Omental fat pad (tissue), 3 donors: ENCODE measurements at regions not wholly inside any gene's neighbourhood (a gene's known extent, or its start where the extent isn't known, plus 50 kb on each side); places are given as distances from the start of the nearest gene placed in this dataset.

Source experiments
- ATAC-seq: fragments of 150-250 bp; one replicate; pipeline ENCODE4 v1.9.1; 2016; ENCODE audit warnings: mild to moderate bottlenecking, moderate library complexity; ENCODE audit not compliant: low FRiP score
- DNase-seq: peaks from one replicate; pipeline ENCODE4 v3.0.0-alpha.2; 2019; ENCODE audit warnings: low spot score
- TF ChIP-seq, protein P1 (sequence below), 3 donors: fragments of 450-650 bp; IDR thresholded peaks; one replicate each; pipeline ENCODE4 v1.5.1; 2016 to 2017; ENCODE audit warnings: antibody characterized with exemption in 3 of 3, mild to moderate bottlenecking in 3 of 3, moderate library complexity in 2 of 3

DNA sequence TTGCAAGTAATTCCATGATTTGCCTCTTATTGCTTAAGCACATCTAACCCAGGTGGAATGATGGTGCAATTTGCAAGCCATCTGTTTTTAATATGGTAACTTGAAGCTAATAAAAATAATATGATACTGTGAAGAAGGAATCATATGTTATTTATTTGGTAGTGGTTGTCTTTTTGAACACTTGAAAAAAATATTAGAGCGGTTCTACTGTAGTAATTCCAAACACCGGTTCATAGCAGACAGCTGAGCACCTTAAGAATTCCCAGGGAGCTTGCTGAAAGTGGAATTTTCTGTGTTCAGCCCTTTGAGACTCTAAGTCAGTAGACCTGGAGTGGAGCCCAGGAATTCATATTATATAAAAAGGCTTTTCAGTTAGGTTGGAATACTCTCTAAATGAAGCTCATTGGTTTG is 687.4 kb downstream of the EDEM1 start:
- DNase-seq, result no peak
- ATAC-seq, result no peak

DNA sequence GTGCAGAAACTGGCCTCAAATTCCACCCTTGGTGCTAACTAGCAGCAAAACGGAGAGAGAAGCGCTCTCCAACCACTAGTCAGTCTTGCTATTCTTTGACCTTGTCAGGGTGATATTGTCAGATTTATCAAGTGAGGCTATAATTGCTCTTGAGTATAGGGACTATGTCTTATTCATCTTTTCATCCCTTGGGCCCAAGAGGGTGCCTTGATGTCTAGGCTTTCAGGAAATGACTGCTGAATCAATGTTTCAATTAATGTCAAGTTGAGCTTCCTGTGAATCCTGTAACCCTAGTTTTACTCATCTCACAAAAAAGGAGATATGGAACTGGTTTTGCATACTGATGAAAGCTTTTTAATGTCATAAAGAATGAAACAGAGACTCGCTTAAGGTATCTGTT is 701.3 kb downstream of the EDEM1 start:
- TF ChIP-seq, protein P1, sequence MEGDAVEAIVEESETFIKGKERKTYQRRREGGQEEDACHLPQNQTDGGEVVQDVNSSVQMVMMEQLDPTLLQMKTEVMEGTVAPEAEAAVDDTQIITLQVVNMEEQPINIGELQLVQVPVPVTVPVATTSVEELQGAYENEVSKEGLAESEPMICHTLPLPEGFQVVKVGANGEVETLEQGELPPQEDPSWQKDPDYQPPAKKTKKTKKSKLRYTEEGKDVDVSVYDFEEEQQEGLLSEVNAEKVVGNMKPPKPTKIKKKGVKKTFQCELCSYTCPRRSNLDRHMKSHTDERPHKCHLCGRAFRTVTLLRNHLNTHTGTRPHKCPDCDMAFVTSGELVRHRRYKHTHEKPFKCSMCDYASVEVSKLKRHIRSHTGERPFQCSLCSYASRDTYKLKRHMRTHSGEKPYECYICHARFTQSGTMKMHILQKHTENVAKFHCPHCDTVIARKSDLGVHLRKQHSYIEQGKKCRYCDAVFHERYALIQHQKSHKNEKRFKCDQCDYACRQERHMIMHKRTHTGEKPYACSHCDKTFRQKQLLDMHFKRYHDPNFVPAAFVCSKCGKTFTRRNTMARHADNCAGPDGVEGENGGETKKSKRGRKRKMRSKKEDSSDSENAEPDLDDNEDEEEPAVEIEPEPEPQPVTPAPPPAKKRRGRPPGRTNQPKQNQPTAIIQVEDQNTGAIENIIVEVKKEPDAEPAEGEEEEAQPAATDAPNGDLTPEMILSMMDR (IDR thresholded peaks at IDR 0.05), result no peak
- ATAC-seq (no peak), DNase-seq (no peak)

More for the DNA sequence above, 687.4 kb downstream of the EDEM1 start:
- TF ChIP-seq, protein P1 (IDR thresholded peaks at IDR 0.05), result no peak

DNA sequence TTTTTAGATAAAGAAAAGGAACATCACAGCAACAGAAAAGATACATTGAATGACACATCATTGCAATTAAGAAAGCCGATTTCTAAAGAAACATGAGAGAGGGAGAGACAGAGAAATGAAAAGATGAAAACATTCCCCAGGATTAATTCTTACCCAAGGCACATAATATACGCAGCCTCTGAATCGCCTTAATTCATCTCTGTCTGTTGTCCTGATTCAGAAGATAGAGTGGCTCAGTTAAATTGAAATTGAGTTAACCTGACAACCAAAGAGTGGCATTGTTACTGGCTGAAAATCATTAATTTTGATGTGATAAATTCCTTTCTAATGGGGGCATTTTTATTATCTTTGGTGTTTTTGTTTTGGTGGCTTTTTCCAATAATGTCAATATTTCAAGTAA is 701.9 kb downstream of the EDEM1 start:
- ATAC-seq (no peak), DNase-seq (no peak)
- TF ChIP-seq, protein P1 (IDR thresholded peaks at IDR 0.05), result no peak

DNA sequence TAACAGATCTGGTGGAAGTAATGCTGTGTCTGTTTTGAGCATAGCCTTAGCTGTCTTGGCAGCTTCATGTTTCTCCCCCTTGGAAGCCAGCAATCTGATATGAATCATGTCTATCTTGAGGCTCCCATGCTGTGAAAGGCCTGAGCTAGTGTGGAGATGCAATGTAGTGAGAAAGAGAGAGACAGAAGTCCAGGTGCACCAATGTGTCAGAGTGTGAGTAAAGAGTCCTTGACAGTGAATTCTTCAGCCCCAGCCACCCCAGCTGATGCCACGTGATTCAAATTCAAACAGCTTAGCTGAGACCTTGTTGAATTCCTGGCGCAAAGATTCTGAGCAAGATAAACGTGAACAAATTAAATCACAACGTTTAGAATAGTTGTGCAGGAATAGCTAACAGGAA is 704.2 kb downstream of the EDEM1 start:
- TF ChIP-seq, protein P1 (IDR thresholded peaks at IDR 0.05), result no peak
- ATAC-seq (no peak), DNase-seq (no peak)

DNA sequence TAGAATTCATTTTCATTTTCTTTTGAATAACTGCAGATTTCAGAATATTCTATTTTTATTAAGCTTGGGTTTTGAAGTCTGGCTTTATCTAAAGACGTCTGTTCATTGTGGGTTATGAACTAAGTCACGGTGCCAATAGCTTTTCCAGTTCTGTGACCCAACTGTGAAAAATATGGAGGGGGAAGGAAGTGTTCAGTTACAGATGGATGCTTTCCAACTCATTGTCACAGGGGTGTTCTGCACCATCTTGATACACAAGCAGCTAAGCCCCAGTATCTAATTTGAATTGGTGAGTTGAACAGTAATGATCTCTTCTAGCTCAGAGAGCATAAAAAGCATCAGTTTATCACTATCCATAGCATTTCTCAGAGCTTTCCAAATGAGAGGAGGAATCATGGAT is 710.6 kb downstream of the EDEM1 start:
- no peak for DNase-seq
- TF ChIP-seq, protein P1 (IDR thresholded peaks at IDR 0.05), result no peak
- no peak for ATAC-seq

DNA sequence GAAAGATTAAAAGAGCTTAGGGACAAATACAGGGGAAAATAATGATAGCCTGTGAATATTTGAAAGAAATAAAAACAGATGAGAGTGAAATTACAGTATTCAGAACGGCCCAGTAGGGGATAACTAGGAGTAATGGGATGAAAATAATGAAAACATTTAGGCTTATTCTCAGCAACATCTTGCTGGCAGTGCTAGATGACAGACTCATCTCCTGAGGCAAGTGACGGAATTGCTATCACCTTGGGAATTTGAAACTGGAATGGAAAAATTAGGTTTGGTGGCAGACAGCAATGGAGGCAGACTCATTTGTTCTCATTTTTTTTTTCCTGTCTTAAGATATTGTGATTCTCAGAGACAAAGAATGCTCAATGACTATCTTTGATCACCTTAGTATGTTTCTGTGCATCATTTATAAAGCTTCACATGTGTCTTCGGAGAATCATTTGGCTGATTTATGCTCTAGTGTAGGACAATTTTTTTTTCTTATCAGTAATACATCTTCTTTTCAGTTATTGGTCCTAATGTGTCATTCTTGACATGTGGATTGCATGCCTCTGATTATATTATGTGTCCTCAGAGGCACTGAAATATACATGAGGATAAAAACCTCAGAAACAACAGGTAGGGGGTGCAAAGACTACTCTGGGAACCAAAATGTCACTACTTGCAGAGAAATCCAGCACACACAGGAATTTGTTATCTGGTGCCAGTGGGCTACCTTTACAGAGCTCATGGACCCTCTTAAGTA is 711.7 kb downstream of the EDEM1 start:
- TF ChIP-seq, protein P1 (IDR thresholded peaks at IDR 0.05), result no peak
- DNase-seq, result no peak
- no peak for ATAC-seq

DNA sequence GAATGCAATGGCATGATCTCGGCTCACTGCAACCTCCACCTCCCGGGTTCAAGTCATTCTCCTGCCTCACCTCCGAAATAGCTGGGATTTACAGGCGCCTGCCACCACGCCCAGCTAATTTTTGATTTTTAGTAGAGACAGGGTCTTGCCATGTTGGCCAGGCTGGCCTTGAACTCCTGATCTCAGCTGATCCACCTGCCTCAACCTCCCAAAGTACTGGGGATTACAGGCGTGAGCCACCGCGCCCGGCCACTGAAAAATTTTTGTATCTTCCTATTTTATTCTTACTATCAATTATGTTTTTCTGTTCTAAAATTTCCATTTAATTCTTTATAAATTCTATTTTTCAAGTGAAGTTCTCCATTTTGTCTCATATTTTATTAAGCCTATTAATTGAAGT is 730.4 kb downstream of the EDEM1 start:
- DNase-seq, result no peak
- TF ChIP-seq, protein P1 (IDR thresholded peaks at IDR 0.05), result no peak
- ATAC-seq, result no peak
